GM19035 (cell line): ENCODE measurements at regions not wholly inside any gene's neighbourhood (a gene's known extent, or its start where the extent isn't known, plus 50 kb on each side); places are given as distances from the start of the nearest gene placed in this dataset.

ENCODE experiments used
- ATAC-seq: cut with Tn5 transposase; IDR thresholded peaks from one replicate; pipeline ENCODE4 v1.9.1; 2021; ENCODE audit not compliant: unreplicated experiment

GRCh38 chr7:35508623-35509400 lies 186.1 kb downstream of the HERPUD2 start:
- no peak for ATAC-seq

DNA sequence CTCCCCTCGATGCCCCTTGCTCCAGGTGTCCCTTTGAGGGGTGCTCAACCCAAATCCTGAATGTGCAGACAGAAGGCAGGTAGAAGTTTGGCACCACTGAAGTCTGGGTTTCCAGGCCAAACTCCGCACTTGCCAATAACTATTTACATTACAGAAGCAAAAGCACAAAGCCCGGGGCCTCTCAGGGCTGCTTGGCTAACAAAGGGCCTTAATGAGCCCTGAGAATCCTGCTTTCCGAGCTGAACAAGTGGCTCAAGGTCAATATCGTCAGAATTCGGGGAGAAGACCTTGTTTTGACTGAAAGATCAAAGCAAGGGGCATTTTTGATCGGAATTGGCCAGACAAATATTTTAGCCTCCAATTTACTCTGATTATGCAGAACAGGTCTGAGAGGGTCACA lies 189.9 kb downstream of the HERPUD2 start:
- no peak for ATAC-seq

DNA sequence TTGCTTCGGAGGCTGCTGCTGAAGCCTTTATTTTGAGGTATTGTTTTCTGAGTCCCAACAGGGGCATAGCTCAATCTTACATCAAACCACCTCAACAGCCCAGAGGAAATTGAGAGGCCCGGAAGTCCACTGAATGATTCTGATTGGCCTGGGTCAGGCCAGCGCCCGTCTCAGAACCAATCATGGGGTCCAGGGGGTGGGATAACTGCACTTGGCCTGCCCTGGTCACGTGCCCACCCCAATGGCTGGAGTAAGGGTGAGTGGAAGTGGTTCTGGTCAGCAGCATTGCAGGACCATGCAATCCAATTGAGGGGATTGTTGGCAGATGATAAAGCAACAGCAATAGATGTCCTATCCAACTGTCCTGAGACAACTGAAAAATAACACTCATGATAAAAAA lies 190.6 kb downstream of the HERPUD2 start:
- no peak for ATAC-seq

- no peak for ATAC-seq
Measured at GRCh38 chr7:35501681-35502080, 193.3 kb downstream of the HERPUD2 start.

DNA sequence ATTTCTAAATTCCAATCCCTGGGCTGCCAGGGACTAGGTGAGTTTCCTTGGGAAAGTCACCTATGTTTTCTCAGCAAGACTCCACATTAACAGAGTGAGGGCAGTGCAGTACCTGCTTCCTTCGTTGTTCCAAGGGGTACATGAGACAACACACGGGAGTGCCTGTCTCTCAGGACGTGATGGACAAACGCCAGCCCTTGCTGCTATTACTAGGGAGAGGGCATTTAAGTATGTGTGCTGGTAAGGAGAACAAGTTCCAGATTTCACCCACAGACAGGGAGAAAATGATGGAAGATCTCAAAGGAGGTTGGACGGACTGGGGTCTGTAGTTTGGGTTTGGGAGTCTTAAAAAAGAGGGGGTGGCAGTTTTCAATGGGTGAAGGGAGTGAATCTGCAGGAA lies 195.7 kb downstream of the HERPUD2 start:
- ATAC-seq = no peak

DNA sequence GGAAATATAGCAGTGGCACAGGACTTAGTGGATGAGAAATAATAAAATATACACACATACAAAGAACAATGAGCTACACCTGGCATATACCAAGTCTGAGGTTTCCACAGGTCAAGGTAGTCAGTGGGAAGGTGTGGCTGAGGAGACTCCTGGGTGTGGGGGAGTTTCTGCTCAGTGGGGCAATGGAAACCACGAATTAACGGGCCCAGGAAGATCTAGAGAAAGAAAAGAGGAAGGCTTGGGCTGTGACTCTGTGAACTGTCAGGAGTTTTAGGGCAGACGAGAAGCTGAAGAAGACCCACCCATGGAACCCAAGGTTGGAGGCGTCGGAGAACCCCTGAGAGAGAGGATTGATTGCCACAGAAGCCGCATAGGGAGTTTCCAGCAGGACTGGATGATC lies 196.5 kb downstream of the HERPUD2 start:
- ATAC-seq = no peak

DNA sequence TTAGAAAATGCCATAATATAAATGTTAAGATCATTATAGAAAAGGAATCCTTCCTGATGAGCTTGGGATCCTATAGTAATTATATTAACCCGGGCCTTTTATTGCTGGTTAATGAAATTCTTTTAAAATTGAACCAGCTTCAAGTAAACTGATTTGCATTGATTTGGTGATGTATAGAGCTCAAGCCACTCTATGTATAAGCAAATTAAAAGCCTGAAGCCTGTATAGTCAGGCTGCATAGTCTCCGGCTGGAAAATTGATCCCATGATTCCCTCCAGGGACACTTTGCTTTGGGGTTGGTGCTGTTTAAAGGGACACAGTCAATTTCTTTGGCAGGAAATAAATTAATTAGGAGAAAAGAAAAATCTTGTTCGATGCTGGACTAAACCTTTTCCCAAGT lies 199.1 kb downstream of the HERPUD2 start:
- no peak for ATAC-seq

DNA sequence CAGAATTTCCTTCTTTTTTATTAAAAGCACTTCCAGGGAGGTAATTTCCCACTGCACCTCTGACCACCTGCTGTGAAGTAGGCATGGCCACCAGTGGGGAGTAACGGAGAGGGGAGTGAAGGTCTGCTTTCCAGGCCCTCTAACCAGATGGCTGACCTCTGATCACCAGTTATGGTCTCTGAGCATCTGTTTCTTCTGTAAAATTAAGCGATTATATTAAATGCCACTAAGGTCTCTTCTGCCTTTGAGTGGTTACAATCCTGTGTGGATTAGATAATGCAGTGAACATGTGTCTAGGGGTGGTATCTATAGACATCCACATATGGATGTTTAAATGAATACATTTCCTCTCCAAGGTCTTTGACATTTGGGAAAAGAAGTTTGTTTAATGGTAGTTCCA lies 199.6 kb downstream of the HERPUD2 start:
- ATAC-seq = no peak

DNA sequence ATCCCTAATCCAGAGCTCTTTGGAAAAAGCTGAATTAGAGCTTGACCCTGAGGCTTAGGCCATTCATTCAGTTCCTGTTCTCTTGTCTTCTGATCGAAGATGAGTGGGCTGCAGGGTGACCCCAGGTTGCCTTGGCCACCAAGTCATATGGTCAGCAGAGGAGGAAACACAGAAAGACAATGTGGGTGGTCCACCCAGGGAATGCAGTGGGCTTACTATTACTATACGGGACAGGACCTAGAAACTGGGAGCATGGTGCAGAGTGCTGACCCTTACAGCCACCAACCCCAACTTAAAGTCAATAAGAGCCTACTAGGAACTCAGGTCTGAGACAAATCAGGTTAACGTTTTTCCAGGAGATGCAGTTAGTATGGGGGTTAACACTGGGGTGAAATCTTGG lies 200.5 kb downstream of the HERPUD2 start:
- no peak for ATAC-seq

DNA sequence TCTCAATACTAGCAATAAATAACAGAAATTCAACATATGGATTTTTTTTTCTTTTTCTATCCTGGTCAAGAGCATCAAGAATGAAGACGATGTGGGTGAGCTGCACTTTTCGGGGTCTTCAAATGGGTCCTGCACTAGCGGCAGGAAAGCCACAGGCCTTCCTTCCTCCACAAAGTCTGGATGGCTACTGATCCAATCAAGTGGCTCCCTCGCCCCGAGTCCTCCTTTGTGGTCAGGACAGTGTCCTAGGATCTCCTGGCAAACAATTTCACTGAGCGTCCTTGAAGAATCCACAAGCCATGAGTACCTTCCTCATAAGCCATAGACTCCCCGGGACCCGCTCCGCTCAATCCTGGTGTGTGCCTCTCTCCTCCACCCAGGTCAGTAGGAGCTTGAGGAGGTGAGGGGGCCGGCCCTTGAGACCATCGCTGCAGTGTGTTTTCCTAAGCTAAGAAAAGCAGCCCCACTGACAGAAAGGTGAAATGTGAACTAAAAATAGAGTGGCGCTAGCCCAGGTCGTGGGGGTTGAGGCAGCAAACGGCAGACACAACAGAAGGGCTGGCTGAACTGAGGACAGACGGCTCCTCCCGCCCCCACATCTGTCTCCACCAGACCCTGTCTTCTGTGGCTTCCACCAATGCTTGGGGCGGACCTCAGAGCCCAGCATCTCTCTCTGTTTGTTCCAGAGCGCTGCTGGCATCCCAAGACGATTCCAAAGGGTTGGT lies 202.3 kb downstream of the HERPUD2 start:
- ATAC-seq = no peak

- ATAC-seq = no peak
Measured at GRCh38 chr7:35491233-35491632, 203.7 kb downstream of the HERPUD2 start.

GRCh38 chr7:35487841-35488240 lies 207.1 kb downstream of the HERPUD2 start:
- ATAC-seq = no peak

GRCh38 chr7:35487402-35487801 lies 207.5 kb downstream of the HERPUD2 start:
- no peak for ATAC-seq

- no peak for ATAC-seq
Measured at GRCh38 chr7:35485436-35485835, 209.5 kb downstream of the HERPUD2 start.

GRCh38 chr7:35483568-35483967 lies 211.4 kb downstream of the HERPUD2 start:
- no peak for ATAC-seq

DNA sequence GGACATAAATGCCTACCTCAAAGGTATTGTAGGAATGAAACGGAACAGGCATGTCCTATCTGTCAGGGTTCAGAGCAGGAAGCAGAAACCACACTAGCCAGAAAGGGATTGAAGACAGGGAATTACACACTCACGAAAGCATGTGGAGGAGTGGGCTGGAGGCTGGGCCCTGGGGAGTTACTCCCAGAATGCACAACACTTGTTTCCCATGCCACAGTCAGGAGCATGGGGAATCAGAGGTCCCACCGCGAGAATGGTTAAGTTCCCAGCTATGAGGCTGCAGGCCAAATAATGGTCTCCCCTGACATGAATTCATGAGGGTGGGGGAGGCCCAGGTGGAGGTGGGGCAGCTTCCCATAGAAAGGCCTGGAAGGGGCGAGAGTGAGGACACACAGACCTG lies 212.7 kb downstream of the HERPUD2 start:
- ATAC-seq = no peak

DNA sequence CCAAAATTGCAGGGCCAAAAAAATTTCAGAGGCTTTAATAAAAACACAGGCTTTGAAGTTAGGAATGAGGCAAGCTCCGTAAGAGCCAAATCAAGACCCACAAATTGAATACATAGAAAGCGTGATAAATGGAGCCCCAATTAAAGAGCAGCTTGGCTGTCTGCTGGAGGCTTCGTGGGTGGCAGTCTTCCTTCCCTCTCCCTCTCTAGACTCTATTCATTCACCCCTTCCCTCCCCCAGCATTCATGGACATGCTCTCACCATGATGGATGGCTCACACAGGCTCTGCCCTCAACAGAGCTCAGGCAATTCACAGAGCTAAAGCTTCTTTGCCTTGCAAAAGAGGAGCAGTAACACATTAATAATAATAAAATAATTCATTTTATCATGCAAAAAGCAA lies 214.1 kb downstream of the HERPUD2 start:
- ATAC-seq = no peak

GRCh38 chr7:35477609-35478008 lies 217.3 kb downstream of the HERPUD2 start:
- no peak for ATAC-seq

DNA sequence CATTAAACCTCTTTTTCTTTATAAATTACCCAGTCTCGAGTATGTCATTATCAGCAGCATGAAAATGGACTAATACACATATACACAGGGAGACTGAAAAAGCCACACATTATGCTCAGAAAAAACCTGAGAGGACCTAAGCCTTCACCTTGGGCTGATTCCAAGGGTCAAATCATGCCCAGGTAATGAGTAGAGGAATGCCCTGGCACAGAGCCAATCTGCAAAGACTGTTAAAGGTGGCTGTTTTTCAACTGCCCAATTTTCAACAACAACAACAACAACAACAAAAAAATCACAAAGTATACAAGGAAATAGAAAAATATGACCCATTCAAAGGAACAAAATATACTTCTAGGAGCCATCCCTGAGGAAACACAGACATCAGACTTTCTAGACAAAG lies 220.2 kb upstream of the TBX20 start:
- ATAC-seq = no peak

DNA sequence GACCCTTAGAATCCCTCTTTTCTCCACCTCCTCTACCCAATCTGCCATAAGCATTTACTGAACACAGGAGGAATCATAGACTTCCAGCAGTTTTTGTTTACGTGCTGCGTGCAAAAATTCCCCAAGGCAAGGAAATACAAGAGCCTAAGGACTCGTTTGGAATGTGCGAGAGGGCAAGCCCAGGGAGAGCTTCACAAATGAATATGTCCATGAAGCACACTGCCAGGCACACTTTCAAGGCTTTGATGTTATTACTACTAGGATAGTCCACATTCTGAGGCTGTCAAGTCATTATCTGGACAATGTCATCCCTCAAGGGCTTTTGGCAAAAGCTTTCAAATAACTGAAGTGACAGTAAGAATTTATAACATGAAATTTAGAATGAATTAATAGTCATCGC lies 214.7 kb upstream of the TBX20 start:
- no peak for ATAC-seq

GRCh38 chr7:35467456-35467978 lies 213.6 kb upstream of the TBX20 start:
- ATAC-seq = no peak

DNA sequence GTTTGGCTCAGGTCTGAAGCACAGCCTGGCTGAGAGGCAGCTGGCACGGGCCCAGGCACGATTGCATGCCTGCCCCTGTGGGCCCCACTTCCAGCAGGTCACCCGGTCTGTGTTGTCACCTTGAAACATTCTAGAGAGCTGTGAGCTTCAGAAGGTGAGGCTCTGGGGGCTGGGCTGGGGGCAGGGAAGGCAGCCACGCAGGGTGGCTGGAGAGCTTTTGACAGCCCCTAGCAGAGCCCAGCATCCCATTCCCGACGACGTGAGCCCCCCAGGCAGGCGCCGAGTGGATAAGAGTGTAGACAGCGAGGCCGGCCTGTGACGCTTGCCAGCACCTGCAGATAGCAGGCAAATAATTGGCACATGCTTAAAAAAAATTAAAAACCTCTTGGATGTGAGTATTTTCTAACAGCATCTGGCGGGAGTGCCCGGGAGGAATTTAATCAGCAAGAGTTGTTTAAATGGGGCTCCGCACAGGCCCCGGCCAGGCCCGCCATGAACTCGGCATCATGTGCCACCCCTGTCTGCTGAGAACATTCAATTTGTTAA lies 212.0 kb upstream of the TBX20 start:
- ATAC-seq = no peak
